GM23338 (cell line): ENCODE measurements at regions not wholly inside any gene's neighbourhood (a gene's known extent, or its start where the extent isn't known, plus 50 kb on each side); places are given as distances from the start of the nearest gene placed in this dataset.
A peak's percentile ranks its signal among the peaks of the same experiment; 100 is the strongest.

Experiments
- ATAC-seq: fragments of 200-7000 bp; cut with Tn5 transposase; 3 replicates; pipeline ENCODE4 v1.9.1; 2020
- DNase-seq: peaks from one replicate; pipeline ENCODE4 v3.0.0-alpha.2; 2015; ENCODE audit warnings: low spot score
- H2AFZ ChIP-seq: fragments of 200-600 bp; sonication (generic); 2 replicates; pipeline ENCODE4 v1.8.0; 2016; ENCODE audit warnings: antibody characterized with exemption, mild to moderate bottlenecking, moderate library complexity
- H3F3A ChIP-seq: fragments of 200-600 bp; sonication (generic); replicated peaks from 2 replicates; pipeline ENCODE4 v1.8.0; 2017; ENCODE audit warnings: antibody characterized with exemption, mixed run types, low read depth
- H3K27ac ChIP-seq: fragments of 200-600 bp; sonication (generic); 2 replicates; pipeline ENCODE4 v1.6.1; 2016; ENCODE audit warnings: low read depth
- H3K27me3 ChIP-seq: fragments of 200-600 bp; sonication (generic); 2 replicates; pipeline ENCODE4 v1.8.0; 2016; ENCODE audit warnings: mild to moderate bottlenecking, mixed run types, moderate library complexity; ENCODE audit not compliant: insufficient read depth
- H3K36me3 ChIP-seq: fragments of 200-600 bp; sonication (generic); 2 replicates; pipeline ENCODE4 v1.8.0; 2016; ENCODE audit warnings: mild to moderate bottlenecking; ENCODE audit not compliant: insufficient read depth
- H3K4me1 ChIP-seq: fragments of 200-600 bp; sonication (generic); 2 replicates; pipeline ENCODE4 v1.8.0; 2016; ENCODE audit warnings: mild to moderate bottlenecking, moderate library complexity; ENCODE audit not compliant: insufficient read depth
- H3K4me2 ChIP-seq: fragments of 200-600 bp; sonication (generic); 2 replicates; pipeline ENCODE4 v1.7.1; 2017; ENCODE audit warnings: mixed run types
- H3K4me3 ChIP-seq: fragments of 200-600 bp; sonication (generic); 2 replicates; pipeline ENCODE4 v1.6.1; 2016; ENCODE audit warnings: mixed run types
- H3K79me2 ChIP-seq: fragments of 200-600 bp; sonication (generic); replicated peaks from 2 replicates; pipeline ENCODE4 v1.8.0; 2017; ENCODE audit warnings: mild to moderate bottlenecking; ENCODE audit not compliant: insufficient read depth
- H3K9me2 ChIP-seq: fragments of 200-600 bp; sonication (generic); 2 replicates; pipeline ENCODE4 v1.8.0; 2017; ENCODE audit not compliant: insufficient read depth
- H4K20me1 ChIP-seq: fragments of 200-600 bp; sonication (generic); replicated peaks from 2 replicates; pipeline ENCODE4 v1.8.0; 2017; ENCODE audit warnings: mild to moderate bottlenecking; ENCODE audit not compliant: insufficient read depth
- H3K27ac Mint-ChIP-seq: 2 replicates; pipeline ENCODE4 v1.8.0; 2020; ENCODE audit warnings: inconsistent platforms, mild to moderate bottlenecking, moderate library complexity, mixed read lengths
- H3K27me3 Mint-ChIP-seq: 3 replicates; pipeline ENCODE4 v1.8.0; 2022; ENCODE audit warnings: low read depth, mild to moderate bottlenecking, moderate library complexity, mixed read lengths, inconsistent platforms; ENCODE audit not compliant: insufficient read depth, poor library complexity
- H3K36me3 Mint-ChIP-seq: 3 replicates; pipeline ENCODE4 v1.8.0; 2021; ENCODE audit warnings: low read depth, mild to moderate bottlenecking, inconsistent platforms, moderate library complexity, mixed read lengths
- H3K4me1 Mint-ChIP-seq: 3 replicates; pipeline ENCODE4 v1.8.0; 2020; ENCODE audit warnings: mild to moderate bottlenecking, inconsistent platforms, mixed read lengths
- H3K4me3 Mint-ChIP-seq: 3 replicates; pipeline ENCODE4 v1.8.0; 2021; ENCODE audit warnings: moderate library complexity, mild to moderate bottlenecking, inconsistent platforms, mixed read lengths
- H3K9me3 Mint-ChIP-seq: 3 replicates; pipeline ENCODE4 v1.8.0; 2020; ENCODE audit warnings: moderate library complexity, mild to moderate bottlenecking, inconsistent platforms, mixed read lengths
- CREB1 ChIP-seq: fragments of 250-450 bp; sonication (Bioruptor Pico); IDR thresholded peaks from 2 replicates; pipeline ENCODE4 v1.5.0; 2020; ENCODE audit warnings: low read depth, mild to moderate bottlenecking, moderate library complexity
- CTCF ChIP-seq, 2 experiments: fragments of 200-600 bp in 1 of 2; sonication (generic) in 1 of 2; conservative IDR thresholded peaks; 2 replicates each; pipeline versions ENCODE4 v1.5.1 to v1.6.1; 2016 to 2017; ENCODE audit warnings: antibody characterized with exemption in 2 of 2, low read depth in 2 of 2, mild to moderate bottlenecking in 2 of 2, moderate library complexity in 1 of 2
- ETS1 ChIP-seq: IDR thresholded peaks from 2 replicates; pipeline ENCODE4 v1.6.1; 2016; ENCODE audit warnings: antibody characterized with exemption
- EZH2 ChIP-seq: fragments of 200-600 bp; sonication (generic); IDR thresholded peaks from one replicate; pipeline ENCODE4 v1.8.0; 2017; ENCODE audit warnings: antibody characterized with exemption, mild to moderate bottlenecking, low read depth; ENCODE audit not compliant: unreplicated experiment
- EZH2phosphoT487 ChIP-seq: fragments of 200-600 bp; sonication (generic); IDR thresholded peaks from one replicate; pipeline ENCODE4 v1.8.1; 2018; ENCODE audit warnings: antibody characterized with exemption; ENCODE audit not compliant: unreplicated experiment
- JUNB ChIP-seq: IDR thresholded peaks from one replicate; pipeline ENCODE4 v1.6.1; 2016; ENCODE audit warnings: antibody characterized with exemption; ENCODE audit not compliant: unreplicated experiment
- NANOG ChIP-seq: IDR thresholded peaks from 2 replicates; pipeline ENCODE4 v1.6.1; 2016; ENCODE audit warnings: antibody characterized with exemption, borderline replicate concordance
- POLR2AphosphoS5 ChIP-seq: IDR thresholded peaks from 2 replicates; pipeline ENCODE4 v1.6.1; 2016; ENCODE audit warnings: antibody characterized with exemption, low read depth
- STAT1 ChIP-seq: IDR thresholded peaks from one replicate; pipeline ENCODE4 v1.6.1; 2016; ENCODE audit warnings: antibody characterized with exemption; ENCODE audit not compliant: unreplicated experiment
- ZNF331 ChIP-seq: fragments of 250-450 bp; sonication (Bioruptor Pico); IDR thresholded peaks from 2 replicates; pipeline ENCODE4 v1.5.0; 2020; ENCODE audit warnings: low read depth, mild to moderate bottlenecking, moderate library complexity
- TF ChIP-seq, protein P1 (sequence below): IDR thresholded peaks from one replicate; pipeline ENCODE4 v1.6.1; 2018; ENCODE audit warnings: antibody characterized with exemption; ENCODE audit not compliant: unreplicated experiment

DNA sequence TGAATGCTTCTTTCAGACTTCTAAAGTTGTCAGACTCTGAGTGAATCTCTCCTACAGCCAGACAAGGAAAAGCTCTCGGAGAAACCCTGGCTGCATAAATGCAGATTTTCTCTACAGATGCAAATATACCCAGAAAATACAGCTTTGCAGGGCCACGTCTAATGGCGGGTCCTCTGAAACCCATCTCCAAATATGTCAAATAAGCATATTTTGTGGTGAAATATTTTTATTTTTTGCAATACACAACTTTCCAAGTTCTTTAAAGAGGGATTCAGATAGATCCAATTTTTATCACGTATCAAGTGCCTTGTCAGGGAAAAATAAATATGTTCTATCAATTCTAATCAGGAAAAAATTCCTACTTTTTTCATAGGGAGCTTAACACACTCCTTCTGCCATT is 229.4 kb downstream of the SI start (continued):
- TF ChIP-seq CTCF (conservative IDR thresholded peaks at IDR 0.05; ENCODE audit: low read depth in 2 of 2): no peak
- TF ChIP-seq NANOG: no peak
- TF ChIP-seq CREB1 (CRISPR knock-in tag): no peak

DNA sequence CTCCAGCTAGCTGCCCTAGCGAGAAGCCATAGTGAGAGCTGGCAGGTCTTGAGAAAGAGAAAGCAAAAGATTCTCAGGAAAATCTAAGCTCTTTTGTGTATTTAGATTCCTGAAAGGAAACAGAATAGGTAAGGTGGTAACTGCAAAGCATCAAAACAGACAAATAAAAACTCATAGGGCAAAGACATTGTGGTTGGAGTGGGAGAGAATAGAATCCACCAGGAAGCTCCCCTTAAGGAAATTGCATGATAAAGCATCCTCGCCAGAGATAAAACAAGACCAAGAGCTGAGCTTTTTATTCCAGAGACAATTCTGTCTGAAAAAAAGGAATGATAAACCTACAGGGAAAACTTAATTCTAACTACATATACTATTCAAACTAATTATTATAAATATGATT is 232.6 kb downstream of the SI start:
- Mint-ChIP-seq H3K27me3 (peaks cover 6% of the 10 kb centered on the region), H3K4me1 (peaks cover 37% of the 10 kb centered on the region), H3K4me3 (no peak overlapping the region), H3K9me3 (no peaks in the 10 kb centered on the region), H3K36me3 (peaks cover 3% of the 10 kb centered on the region; the same call in 1 of the 3 replicates), H3K27ac (0 out of 2 replicates have a peak overlapping the region, but pooled peaks have one; percentile 2)
- no peaks in the 10 kb centered on the region for H3K79me2 ChIP-seq
- H3K4me1 ChIP-seq: peaks cover 49% of the 10 kb centered on the region
- no peaks in the 10 kb centered on the region for H3F3A ChIP-seq
- DNase-seq (peak; percentile 19), ATAC-seq (peak; percentile 62)
- H3K9me2 ChIP-seq: no peaks in the 10 kb centered on the region
- H3K27ac ChIP-seq: peak overlapping the region; percentile 17; the same call in 1 of the 2 replicates
- H3K27me3 ChIP-seq: no peaks in the 10 kb centered on the region
- H4K20me1 ChIP-seq: no peaks in the 10 kb centered on the region
- no peak overlapping the region for H3K4me2 ChIP-seq
- H3K36me3 ChIP-seq: no peaks in the 10 kb centered on the region
- H3K4me3 ChIP-seq: no peak overlapping the region
- H2AFZ ChIP-seq: no peak overlapping the region
- no peak for TF ChIP-seq EZH2phosphoT487
- no peak for TF ChIP-seq STAT1
- no peak for TF ChIP-seq NANOG
- no peak for TF ChIP-seq CTCF (conservative IDR thresholded peaks at IDR 0.05; ENCODE audit: low read depth in 2 of 2)
- no peak for TF ChIP-seq ZNF331 (CRISPR knock-in tag)
- TF ChIP-seq EZH2: no peak
- TF ChIP-seq, protein P1, sequence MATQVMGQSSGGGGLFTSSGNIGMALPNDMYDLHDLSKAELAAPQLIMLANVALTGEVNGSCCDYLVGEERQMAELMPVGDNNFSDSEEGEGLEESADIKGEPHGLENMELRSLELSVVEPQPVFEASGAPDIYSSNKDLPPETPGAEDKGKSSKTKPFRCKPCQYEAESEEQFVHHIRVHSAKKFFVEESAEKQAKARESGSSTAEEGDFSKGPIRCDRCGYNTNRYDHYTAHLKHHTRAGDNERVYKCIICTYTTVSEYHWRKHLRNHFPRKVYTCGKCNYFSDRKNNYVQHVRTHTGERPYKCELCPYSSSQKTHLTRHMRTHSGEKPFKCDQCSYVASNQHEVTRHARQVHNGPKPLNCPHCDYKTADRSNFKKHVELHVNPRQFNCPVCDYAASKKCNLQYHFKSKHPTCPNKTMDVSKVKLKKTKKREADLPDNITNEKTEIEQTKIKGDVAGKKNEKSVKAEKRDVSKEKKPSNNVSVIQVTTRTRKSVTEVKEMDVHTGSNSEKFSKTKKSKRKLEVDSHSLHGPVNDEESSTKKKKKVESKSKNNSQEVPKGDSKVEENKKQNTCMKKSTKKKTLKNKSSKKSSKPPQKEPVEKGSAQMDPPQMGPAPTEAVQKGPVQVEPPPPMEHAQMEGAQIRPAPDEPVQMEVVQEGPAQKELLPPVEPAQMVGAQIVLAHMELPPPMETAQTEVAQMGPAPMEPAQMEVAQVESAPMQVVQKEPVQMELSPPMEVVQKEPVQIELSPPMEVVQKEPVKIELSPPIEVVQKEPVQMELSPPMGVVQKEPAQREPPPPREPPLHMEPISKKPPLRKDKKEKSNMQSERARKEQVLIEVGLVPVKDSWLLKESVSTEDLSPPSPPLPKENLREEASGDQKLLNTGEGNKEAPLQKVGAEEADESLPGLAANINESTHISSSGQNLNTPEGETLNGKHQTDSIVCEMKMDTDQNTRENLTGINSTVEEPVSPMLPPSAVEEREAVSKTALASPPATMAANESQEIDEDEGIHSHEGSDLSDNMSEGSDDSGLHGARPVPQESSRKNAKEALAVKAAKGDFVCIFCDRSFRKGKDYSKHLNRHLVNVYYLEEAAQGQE: no peak
- TF ChIP-seq ETS1: no peak
- TF ChIP-seq POLR2AphosphoS5: no peak
- no peak for TF ChIP-seq CREB1 (CRISPR knock-in tag)
- TF ChIP-seq JUNB: no peak
